ENCODE measurements at regions not wholly inside any gene's neighbourhood (a gene's known extent, or its start where the extent isn't known, plus 50 kb on each side); places are given as distances from the start of the nearest gene placed in this dataset.

DNA sequence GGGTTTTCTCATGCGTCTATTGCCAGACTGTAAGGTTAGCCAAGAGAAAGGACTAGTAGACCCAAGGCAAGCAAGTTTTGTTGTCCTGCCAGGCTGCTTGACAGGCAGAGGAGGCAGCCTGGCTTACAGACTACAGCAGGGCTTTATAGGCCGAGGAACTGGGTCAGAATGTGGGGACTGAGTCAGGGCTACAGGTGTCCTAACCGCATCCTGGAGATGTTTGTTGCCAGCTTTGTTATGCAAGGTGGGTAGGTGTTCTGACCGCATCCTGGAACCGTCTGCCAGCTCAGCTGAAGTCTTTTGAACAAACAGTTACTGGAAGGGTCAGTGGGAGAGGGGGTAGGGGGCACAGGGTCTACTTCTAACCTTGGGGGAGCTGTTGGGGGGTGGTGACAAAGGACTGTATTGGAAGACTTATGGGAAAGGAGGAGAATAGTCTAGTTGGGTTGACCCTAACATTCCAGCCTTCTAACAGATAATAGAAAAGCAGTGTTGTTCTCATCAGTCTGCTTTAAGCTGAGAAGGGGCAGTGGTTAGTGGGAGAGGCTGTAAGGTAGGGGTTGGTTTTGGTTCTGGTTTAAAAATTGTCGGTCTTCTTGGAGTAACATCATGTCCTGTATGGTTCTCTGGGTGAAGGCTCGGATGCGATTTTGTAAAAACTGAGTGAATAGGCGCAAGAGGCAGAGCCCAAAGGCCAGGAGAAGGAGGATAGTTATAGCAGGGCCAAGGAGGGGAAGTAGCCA is 913.8 kb upstream of the SLITRK5 start:
- DNase-seq, result no peak

DNA sequence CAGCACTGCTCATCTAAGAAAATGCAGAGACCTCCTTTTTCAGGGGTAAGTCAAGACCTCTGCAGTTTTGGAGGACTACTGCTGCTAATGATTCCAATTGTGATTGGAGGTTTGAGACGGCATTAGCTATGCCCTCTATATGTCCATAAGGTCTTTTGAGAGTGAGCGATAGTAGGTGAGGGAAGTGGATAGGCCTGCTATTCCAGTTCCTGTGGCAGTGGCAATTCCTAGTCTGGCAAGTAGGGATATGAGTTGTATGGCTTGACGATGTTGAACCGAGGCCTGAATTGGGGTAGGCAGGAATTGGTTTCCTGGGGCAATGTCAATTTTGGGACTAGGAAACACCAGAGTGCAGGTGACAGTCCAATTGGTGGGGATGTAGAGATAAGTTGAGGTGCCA is 913.1 kb upstream of the SLITRK5 start:
- no peak for DNase-seq

- DNase-seq, result no peak
Observed at GRCh38 chr13:86760620-86761019, 910.6 kb upstream of the SLITRK5 start.

- DNase-seq, result no peak
Observed at GRCh38 chr13:86765462-86765861, 905.7 kb upstream of the SLITRK5 start.

DNA sequence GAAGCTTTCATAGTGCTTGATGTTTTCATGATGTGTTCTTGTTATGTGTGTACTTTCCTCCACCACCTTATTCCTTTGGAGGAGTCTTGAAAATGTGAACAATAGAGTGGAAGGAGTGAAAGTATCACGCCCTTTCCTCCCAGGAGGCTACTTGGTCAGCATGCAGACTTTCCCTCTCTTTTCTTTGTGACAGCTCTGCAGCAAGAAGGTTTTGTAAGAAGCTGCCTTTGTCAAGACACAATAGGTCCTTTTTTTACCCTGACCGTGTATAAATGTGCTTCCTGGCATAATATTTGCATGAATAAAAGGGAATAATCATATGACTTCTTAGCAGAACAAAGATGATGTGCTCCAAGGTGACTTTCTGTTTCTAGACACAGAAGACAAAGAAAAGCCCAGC is 882.6 kb upstream of the SLITRK5 start:
- DNase-seq, result no peak

- no peak for DNase-seq
Observed at GRCh38 chr13:86792153-86792651, 879.0 kb upstream of the SLITRK5 start.

- DNase-seq, result no peak
Observed at GRCh38 chr13:86795858-86796257, 875.3 kb upstream of the SLITRK5 start.

DNA sequence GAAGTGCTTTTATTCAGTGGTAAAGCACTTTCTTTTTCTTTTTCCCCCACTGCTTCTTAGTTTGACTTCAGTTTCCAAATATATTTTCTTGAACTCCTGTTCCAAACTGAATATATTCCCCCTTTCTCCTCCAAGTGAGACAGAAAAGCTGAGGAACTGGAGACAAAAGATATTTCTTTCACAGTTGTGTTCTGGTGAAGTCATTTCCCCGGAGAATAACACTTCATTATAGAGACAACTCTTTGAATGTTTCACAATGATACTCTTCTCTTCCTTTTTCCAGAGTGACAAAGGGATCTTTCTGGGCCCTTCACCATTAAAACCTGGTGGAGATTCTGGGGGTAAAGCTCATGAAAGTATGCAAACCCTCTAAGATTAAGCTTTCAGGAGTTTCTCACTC is 860.8 kb upstream of the SLITRK5 start:
- no peak for DNase-seq

GRCh38 chr13:86813198-86813597 is 858.0 kb upstream of the SLITRK5 start:
- DNase-seq, result no peak

GRCh38 chr13:86825410-86825809 is 845.8 kb upstream of the SLITRK5 start:
- no peak for DNase-seq

DNA sequence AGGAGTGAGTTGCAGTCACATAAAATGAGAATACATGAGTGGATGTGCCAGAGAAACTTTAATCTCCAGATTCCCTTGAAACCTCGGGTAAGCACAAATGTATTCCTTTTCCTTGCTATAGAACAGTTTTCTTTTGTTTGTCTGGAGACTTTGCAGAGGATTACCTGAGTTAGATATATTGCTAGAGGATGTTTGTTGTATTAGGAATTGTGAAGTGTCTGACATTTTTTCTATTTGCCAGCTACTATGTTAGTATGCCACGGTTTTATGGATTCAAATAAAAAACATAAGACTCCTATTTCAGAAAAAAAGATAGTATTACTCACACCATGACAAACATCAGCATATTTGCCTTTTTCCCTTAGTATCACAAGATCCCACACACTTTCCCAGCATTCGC is 844.9 kb upstream of the SLITRK5 start:
- no peak for DNase-seq

DNA sequence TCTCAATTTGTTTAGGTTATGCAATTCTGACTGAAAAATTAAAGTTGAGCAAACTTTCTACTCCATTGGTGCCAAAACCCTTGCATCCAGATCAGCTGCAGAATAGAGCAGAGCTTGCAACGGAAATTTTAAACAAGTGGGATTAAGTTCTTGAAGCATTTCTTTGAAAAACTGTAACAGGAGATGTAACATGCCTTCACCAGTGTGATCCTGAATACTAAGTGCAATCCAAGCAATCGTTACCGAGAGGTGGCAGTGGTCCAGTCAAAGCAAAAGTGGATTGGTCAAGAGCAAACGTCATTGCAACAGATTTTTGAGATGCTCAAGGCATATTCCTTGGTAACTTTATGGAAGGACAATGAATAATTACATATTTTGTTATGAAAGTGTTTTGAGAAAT is 841.1 kb upstream of the SLITRK5 start:
- DNase-seq, result no peak

DNA sequence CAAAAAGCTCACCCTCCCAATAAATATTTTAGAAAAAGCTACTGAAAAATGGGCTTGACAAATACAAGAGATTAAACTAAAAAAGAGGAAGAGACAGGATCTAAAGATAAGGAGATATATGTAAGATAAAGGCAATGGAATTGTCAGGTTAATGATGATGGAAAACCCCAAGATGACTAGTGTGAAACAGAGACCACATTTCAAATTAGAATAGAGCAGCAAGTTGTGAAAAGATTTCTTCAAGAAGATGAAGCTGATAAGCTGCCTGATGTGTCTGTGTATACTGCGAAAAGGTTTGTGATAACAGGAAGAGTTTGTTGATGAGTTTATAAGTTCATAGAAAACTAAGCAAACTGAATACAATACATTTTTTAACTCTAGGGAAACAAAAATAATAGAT is 840.1 kb upstream of the SLITRK5 start:
- no peak for DNase-seq

GRCh38 chr13:86838411-86839120 is 832.6 kb upstream of the SLITRK5 start:
- DNase-seq, result no peak

- DNase-seq, result no peak
Observed at GRCh38 chr13:86839221-86839620, 832.0 kb upstream of the SLITRK5 start.

GRCh38 chr13:86840250-86841191 is 830.6 kb upstream of the SLITRK5 start:
- no peak for DNase-seq

GRCh38 chr13:86841264-86841663 is 829.9 kb upstream of the SLITRK5 start:
- no peak for DNase-seq

GRCh38 chr13:86846501-86846900 is 824.7 kb upstream of the SLITRK5 start:
- DNase-seq, result no peak

DNA sequence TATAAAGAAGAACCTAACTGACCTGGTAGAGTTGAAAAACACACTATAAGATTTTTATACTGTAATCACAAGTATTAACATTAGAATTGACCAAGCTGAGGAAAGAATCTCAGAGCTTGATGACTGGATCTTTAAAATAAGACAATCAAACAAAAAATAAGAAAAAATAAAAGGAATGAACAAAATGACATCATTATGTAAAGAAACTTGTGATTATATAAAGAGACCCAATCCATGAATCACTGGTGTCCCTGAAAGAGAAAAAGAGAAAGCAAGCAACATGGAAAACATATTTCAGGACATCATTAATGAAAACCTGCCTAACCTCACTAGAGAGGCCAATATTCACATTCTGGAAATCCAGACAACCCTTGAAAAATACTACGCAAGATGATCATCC is 822.5 kb upstream of the SLITRK5 start:
- DNase-seq, result no peak

- DNase-seq, result no peak
Observed at GRCh38 chr13:86856991-86857390, 814.2 kb upstream of the SLITRK5 start.

- DNase-seq, result no peak
Observed at GRCh38 chr13:86858216-86858615, 813.0 kb upstream of the SLITRK5 start.

- DNase-seq, result no peak
Observed at GRCh38 chr13:86862137-86862536, 809.0 kb upstream of the SLITRK5 start.

- DNase-seq, result no peak
Observed at GRCh38 chr13:86864376-86864775, 806.8 kb upstream of the SLITRK5 start.

Measured in activated naive CD4-positive, alpha-beta T cell (primary cell).